ENCODE measurements at regions not wholly inside any gene's neighbourhood (a gene's known extent, or its start where the extent isn't known, plus 50 kb on each side); places are given as distances from the start of the nearest gene placed in this dataset.

GRCh38 chr21:29403922-29404538 is 105.3 kb downstream of the BACH1 start:
- TF ChIP-seq POLR2A (IDR thresholded peaks at IDR 0.05; ENCODE audit: low read length) = no peak
- TF ChIP-seq GATA1 (IDR thresholded peaks at IDR 0.05; ENCODE audit: low read depth, low read length) = no peak

Measured in erythroblast (primary cell).